GM18873 (cell line): ENCODE measurements at regions not wholly inside any gene's neighbourhood (a gene's known extent, or its start where the extent isn't known, plus 50 kb on each side); places are given as distances from the start of the nearest gene placed in this dataset.

ENCODE experiments used
- ATAC-seq: cut with Tn5 transposase; IDR thresholded peaks from one replicate; pipeline ENCODE4 v1.9.1; 2021; ENCODE audit warnings: mild to moderate bottlenecking, moderate library complexity, moderate number of reproducible peaks; ENCODE audit not compliant: unreplicated experiment, low FRiP score

DNA sequence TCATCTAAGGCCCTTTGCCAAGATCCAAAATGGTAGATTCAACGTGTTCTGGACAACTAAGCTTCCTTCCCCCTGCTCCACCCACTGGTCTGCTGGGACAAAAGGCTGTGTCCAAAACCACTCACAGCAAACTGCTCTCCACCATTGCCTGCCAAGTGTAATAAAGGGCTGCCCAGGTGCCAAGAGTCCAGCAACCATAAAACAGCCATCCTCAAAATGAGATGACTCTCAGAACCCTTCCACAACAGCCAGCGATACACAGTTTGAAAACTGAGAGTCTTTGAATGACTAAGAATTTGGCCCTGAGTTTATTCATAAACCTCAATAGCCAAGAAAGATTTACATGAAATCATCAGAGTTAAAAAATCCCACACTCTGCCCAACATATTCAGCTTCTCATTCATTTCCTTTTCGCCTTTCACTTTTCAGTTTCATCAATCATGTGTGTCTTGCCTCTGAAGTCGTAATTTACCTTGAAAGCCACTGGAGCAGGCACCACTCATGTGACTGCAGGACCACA is 658.1 kb upstream of the MGMT start:
- ATAC-seq, result no peak

DNA sequence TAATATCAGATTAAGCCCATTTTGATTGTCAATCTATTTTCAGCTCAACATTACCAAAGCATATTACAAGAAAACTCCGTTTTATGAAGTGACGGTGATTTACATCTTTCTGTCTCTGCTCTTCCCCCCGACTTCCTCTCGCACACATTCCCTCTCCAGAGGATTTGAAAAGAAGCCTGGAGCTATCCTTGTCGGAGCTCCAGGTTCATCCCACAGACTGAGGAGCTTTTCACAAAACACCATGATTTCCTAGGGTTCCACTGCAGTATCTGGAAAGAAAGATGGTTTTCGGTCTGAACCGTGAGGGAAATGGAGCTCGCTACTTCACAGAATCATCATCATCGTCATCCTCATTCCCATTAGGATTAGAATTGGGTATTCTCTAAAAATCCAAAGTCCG is 655.5 kb upstream of the MGMT start:
- no peak for ATAC-seq

DNA sequence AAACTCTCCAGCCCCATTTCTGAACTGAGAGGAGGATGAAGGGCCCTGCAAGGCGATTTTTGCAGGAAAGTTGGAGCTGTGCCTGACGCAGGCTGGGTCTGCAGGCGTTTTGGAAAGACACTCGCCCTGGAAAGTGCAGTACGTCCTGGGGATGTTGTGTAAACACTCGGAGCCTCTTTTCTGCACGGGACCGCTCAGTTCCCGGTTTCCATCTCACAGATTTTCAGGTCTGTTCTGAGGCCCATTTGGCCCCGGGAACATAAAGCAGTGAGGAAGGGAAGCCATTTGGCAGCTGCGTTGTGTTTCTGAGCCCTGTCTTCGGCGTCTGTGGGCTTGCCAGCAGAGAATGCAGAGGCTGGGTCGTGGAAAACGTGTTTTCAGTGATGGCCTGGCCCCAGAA is 655.0 kb upstream of the MGMT start:
- no peak for ATAC-seq

DNA sequence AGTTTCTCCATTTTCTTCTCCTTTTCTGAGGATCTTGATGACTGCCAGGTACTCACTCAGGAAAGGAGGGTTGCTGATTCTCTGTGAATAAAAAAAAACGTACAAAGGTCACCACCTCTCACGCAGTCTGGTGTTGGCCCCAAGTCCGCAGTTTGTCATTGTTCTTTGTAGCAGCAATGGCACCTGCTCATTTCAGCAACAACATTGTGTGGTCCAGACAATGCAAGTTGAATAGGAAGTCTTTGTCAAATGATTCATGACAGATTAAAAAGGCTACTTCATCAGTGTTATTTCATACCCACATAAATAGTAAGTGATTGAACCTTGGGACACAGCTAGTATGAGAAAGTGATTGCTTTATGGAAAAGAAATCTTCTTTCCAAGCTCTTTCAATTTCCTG is 653.5 kb upstream of the MGMT start:
- no peak for ATAC-seq

DNA sequence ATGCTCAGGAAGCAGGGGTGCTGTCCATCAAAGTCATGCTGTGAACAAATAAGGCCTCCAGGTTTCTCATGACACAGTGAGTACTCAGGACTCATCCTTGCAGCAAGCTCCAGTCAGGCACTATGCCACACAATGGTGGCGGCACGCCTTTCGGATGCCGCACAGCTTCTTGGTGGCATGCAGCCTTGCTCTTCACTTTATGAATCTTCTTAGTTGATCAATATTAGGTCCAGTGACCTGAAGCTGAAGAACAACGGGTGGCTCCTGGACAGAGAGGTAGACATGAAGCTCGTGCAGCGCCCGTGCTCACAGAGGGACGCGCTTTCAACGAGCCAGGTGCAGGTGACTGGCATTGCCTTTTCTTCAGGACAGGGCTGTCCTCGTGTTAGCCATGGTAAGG is 653.0 kb upstream of the MGMT start:
- ATAC-seq, result no peak

DNA sequence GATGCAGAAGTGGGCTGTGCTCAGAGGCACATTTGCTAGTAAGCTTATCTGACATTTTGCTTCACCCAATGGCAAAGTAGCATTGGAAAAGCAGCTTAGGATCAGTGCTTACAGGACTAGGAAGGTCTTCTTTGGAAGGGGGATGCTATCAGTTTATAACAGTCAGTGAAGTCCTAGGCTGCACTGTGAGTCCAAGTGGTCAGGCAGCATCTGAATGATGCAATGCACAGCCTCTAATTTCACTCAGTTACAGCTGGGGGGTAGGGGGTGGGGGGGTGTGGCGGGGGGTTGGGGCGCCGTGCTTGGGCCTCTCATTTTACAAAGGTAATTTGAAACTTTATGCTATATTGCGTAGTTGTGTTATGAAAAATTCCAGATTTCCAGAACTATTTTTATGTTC is 652.3 kb upstream of the MGMT start:
- no peak for ATAC-seq

DNA sequence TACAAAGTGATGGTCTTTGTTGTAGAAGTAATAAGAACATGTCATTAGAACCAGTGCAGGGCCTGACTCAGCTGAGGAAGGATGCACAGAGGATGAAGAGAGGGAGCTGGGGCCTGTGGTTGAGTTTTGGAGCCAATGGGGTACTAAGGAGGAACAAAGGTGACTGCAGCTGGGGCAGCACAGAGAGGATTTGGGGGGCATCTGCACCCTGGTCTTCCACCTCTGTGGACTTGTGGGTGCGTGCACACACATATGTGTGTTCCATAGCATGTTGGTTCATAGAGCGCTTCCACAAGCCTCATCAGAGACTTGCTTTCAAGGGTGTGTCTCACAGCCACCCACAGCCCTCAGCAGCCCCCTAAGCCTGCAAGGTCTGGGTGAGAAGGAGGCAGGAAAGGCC is 650.3 kb upstream of the MGMT start:
- no peak for ATAC-seq

DNA sequence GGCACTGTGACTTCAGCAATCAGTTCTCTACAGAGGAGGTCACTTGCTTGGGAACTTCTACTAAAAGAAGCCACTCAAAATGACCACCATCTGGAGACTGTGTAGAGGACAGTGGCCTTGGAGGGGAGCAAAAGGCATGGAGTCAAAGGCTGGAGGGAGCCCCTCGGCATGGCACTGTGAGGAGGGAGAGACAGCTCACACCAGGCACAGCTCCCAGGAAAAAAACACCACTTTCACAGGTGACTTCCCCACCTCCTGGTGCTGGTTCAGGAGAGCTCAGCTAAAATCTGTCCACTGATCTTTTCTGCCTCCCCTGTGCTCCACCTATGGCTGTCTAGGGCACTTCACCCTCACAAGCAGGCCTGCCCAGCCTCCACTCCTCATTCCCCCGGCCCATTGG is 649.4 kb upstream of the MGMT start:
- ATAC-seq, result no peak

DNA sequence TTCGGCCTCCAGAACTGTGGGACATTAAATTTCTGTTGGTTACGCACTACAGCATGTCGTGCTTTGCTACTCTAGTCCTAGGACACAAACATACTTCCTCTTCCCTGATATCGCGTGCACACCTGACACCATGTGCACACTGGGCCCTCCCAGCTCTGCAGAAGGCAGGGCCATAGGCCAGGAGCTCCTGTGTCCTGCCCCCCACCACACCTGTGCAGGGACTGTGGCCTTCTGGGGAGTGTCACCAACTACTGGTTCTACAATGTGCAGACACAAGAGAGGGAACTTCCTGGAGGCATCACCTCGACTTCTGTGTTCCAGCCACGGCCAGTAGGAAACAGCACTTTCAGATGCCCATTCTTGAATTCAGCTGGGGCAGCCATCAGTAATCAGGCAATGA is 646.4 kb upstream of the MGMT start:
- no peak for ATAC-seq

DNA sequence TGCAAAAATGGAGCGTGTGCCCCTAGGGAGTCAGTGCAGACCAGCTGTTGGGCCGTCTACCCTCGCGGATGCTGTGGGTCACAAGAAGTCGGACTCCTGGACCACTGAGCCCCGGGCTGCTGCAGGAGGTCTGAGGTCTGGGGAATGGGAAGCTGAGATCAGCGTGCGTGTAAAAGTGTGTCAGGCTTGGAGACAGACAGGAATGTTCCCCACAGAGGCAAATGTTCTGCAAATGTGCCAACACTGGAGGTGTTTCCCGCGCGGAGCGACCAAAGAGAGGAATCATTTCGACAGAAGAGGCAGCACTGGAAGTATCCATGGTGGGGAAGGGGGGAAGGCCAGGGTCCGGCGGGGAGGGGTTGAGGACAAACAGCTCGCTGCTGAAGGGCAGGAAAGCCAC is 643.8 kb upstream of the MGMT start:
- ATAC-seq, result no peak

DNA sequence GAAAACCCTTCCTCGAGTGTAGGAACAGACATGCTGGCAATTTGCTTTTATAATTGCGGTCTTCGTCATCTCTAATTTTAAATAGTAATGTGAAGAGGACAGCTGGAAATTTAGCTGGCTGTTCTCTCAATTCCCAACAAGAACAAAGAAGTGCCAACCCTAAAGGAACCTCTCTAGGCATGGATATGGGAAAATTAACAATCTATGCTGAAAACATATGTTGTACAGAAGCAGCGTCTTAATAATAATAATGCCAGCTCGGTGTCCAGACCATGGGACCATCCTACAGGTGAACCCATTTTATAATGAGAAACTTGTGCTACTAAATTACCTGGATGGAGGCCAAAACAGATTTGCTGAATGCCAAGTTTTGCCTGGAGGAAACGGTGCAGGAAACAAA is 641.4 kb upstream of the MGMT start:
- ATAC-seq, result no peak

DNA sequence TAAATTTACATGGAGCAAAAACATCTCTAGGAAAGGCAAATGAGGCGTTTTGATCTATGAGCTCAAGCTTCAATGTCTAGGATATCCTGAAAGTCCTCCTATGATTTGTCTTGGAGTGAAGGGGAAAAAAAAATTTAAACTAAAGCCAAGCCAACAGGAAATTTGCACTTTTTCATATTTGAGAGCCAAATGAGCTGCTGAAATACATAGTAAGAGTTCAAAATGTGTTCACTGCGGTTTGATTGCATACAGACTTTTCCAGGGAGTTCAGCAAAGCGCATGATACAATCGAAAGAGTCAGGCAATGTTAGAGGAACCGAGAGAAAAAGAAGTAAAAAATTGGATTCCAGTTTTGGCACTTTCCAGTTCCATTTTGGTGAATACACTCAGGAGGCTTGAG is 633.4 kb upstream of the MGMT start:
- no peak for ATAC-seq

DNA sequence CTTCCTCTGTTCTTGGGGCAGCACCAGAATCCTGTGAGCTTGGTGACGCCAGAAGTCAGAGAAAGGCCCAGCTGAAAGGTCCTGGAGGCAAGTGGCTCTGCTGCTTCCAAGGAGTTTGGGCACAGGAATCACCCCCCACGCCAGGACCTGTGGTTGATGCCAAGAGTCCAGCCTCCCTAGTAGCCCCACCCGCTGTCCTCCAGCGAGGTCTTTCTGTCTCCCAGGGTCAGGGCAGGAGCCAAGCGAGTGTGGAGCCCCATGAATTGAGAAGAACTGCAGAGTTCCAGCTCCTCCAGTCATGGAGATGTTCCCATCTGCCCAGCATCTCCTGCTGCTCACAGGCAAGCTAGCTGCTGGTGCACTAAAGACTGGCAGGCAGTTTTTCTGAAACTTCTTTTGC is 631.7 kb upstream of the MGMT start:
- ATAC-seq, result no peak

DNA sequence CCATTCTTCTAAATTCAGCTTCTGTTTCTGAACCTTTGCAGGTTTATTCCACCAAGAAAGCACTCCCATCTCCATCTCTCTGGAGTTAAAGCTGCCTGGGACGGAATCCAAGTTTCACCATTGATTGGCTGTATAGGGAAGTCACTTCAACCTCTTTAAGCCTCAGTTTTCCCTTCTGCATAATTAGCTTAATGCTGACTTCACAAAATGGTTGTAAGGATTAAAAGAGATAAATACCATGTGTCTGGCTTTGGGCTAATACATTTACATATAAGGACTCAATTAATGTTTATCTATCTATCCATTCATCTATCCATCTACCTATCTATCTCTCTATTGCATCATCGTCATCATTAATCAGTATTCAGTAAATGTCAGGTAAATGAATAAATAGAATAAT is 629.6 kb upstream of the MGMT start:
- no peak for ATAC-seq

DNA sequence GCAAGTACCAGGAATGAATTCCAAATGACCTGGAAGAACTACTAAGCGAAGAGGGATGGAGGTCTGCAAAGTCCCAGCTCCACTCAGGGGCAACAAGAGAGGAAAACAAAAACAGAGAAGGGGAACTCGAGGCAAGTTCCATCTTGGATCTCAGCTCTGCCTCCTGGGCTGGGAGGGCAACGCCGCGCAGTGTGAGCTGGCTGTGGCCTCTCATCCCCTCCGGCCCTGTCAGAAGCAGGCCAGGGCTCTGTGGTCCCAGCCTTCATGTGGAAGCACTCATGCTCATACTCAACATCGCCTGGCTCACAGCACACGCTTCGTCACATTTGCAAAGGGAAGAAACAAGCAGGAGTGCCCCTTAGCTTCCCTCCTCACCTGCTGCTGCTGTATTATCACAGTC is 627.9 kb upstream of the MGMT start:
- no peak for ATAC-seq

DNA sequence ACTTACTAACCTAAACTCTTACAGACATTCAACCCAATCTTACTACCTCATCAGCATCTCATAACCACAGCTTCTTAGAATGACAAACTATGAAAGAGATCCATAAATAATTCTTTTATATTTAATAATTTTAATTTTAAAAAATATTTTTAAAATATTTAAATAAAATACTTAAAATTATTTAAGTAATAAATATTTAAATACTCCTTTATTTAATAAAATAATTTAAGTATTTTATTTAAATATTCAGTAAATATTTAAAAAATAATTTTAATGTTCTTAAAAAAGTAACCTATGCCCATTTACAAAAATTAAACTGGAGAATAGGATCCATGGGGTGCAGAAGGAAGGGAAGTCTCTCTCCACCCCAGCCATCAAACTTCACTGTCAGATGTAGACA is 627.3 kb upstream of the MGMT start:
- ATAC-seq, result no peak

DNA sequence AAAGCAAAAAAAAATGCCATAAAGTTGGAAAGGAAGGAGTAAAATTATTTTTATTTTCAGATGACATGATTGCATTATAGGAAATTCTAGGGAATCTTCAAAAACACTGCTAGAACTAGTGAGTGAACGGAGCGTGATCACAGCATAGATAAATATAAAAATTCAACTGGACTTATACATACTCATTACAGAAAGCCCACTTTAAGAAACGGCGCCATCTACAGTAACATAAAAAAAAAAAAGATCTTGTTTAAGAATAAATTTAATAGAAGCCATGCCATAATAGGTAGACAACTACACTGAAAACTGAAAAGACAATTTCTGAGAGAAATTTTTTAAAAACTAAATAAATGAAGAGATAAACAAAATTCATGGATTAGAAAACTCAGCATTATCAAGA is 623.1 kb upstream of the MGMT start:
- no peak for ATAC-seq

DNA sequence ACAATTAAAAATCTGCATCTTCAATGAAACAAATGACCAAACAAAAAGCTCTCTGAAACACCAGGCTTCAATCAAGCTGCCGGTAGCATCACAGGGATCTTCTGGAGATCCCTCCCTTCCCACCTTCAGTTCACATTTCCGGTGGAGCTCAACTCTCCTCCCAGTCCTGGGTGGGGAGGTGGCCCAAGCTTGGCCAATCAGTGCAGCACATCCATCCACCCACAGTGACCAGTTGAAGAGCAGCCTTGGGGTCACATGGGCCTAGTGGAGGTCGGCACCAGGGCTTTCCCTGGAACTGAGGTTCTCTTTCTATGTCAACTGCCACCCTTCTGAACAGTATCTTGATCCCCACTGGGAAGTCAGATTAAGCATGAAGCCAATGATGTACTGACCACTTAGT is 620.1 kb upstream of the MGMT start:
- ATAC-seq, result no peak

DNA sequence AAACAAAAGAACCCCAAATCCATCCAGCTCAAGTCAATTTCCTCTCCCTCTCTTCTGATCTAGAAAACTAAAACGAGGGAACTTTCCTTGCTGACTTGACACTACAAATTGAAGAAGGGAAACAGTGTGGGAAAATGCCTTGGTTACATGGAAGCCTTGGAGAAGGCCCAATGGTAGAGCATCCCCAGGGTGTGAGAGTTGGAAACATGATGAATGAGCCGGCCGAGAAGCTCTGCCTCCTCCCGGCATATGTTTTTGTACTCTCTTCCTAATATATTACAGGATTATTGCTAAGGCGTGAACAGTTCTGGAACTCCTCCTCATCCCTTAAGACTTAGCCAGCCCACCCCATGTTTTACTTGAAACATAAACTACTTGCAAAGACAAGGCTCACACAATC is 618.2 kb upstream of the MGMT start:
- ATAC-seq, result no peak

DNA sequence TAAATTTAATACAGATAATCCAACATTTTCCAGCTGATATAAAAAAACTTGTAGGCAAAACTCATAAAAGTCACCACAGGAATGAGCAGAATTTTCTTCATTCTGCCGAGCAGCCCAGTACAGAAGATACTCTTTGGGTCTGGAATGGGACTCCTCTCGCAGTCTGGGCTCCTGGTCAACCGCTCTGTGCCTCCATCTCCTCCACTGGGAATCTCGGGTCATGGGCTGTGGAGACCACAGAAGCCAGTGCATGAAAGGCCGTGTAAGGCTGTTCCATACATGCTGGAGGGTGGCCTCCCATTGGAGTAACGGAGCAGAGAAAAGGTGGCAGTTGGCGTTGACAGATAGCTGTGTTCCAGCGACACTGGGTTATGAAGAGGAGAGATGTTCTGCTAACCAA is 616.4 kb upstream of the MGMT start:
- ATAC-seq, result no peak

DNA sequence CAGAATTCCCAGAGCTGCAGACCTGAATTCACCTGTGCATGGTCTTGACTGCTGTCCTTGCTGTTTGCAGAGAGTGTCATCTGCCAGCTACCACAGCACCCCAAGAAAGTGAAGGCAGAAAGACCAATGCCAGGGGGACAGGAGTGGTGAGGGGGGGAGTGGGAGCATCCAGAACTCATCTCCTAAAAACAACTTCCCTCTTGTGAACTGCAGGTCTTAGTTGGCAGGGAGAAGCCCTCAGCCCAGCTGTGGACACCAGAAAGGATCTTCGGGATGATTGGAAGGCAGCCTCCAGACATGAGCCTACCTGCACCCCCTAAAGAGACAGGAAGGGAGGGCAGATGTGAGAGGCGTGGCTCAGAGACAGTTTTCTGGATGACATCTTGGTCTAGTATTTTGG is 615.8 kb upstream of the MGMT start:
- no peak for ATAC-seq

DNA sequence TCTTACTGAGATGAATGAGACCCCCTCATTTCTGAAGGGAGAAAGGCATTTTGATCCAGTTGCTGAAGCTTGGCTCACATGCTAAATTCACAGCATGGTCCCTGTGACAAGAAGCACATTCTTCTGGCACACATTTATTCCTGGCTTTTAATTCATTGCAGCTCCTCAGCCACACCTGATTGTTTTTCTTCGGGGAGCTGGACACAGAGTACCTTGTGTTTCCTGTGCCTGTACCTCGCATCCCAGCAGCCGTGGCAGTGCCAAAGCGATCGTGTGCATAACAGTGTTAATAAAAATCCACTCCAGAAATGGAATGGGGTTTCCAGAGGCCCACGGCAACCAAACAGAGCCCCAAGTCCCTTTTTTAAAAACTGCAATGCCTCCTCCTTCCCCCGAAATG is 615.3 kb upstream of the MGMT start:
- ATAC-seq, result no peak

DNA sequence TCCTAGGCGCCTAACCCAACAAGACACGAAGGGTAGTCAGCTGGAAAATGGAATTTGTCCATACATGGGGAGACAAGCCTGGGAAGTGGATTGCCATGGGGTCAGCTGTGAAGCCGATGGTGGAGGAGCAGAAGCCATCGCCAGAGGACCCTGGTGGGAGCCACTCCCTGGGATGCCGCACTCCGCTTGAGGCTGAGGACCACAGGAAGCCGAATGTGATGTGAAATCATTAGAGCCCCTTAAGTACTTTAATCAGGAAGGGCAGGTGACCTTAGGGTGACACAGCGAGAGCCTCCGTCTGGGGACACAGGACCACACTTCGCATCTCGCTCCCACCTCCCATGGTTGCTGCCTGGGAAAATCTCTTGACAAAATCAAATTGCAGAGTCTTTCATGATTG is 614.6 kb upstream of the MGMT start:
- ATAC-seq, result no peak

DNA sequence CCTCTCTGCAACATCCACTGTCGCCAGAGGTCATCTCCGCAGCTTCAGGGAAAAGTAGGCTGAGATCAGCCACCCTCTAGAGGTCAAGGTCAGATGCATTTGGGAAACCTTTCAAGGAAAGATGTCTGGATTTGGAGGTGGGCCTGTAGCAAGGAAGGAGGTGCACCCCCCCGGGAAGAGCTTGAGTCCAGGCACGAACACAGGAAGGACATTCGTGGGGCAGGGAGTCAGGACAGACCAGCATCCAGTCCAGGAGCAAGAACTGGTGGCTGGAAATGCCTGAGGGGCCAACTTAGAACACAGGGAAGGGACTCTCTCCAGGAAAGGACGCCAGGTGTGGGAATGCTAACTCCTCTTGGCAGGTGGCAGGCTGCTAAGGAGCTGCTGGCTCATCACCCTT is 614.1 kb upstream of the MGMT start:
- no peak for ATAC-seq
